ENCODE measurements at regions not wholly inside any gene's neighbourhood (a gene's known extent, or its start where the extent isn't known, plus 50 kb on each side); places are given as distances from the start of the nearest gene placed in this dataset.

GRCh38 chr20:20969701-20970280 is 136.4 kb downstream of the LINC00237 start:
- Histone ChIP-seq H3K27ac (no peak overlapping the region), H3K4me3 (no peak overlapping the region), H3K4me1 (no peaks in the 10 kb centered on the region), H3K4me2 (no peak overlapping the region), H3K9me3 (no peaks in the 10 kb centered on the region)
- ATAC-seq (no peak), DNase-seq (ENCODE audit: low read depth in 1 of 2, low spot score in 1 of 2) (no peak), FAIRE-seq (peak; percentile 18)
- WGBS (ENCODE audit: missing lambda C conversion rate) = 25% methylated on average over 13 of the region's 13 CpGs
- CTCF ChIA-PET = no interaction called here
- POLR2A ChIA-PET = no interaction called here
- TF ChIP-seq CEBPB (IDR thresholded peaks at IDR 0.05) = no peak
- TF ChIP-seq PHF8 (IDR thresholded peaks at IDR 0.05; ENCODE audit: borderline replicate concordance, low read depth) = no peak
- TF ChIP-seq JUN (IDR thresholded peaks at IDR 0.05) = no peak
- TF ChIP-seq RNF2 (IDR thresholded peaks at IDR 0.05; ENCODE audit: borderline replicate concordance, low read depth) = no peak
- TF ChIP-seq JUNB (IDR thresholded peaks at IDR 0.05) = no peak
- no peak for TF ChIP-seq ZFP36 (IDR thresholded peaks at IDR 0.05; ENCODE audit: borderline replicate concordance, partially characterized antibody)
- TF ChIP-seq KDM5A (IDR thresholded peaks at IDR 0.05) = no peak
- TF ChIP-seq MAX (IDR thresholded peaks at IDR 0.05) = no peak
- no peak for TF ChIP-seq HOXB5 (CRISPR knock-in tag; IDR thresholded peaks at IDR 0.05)
- no peak for TF ChIP-seq CTCF (IDR thresholded peaks at IDR 0.05)
- no peak for TF ChIP-seq HEYL (CRISPR knock-in tag; IDR thresholded peaks at IDR 0.05)
- TF ChIP-seq HMGXB4 (CRISPR knock-in tag; IDR thresholded peaks at IDR 0.05; ENCODE audit: borderline replicate concordance) = no peak
- no peak for TF ChIP-seq POLR2AphosphoS2 (conservative IDR thresholded peaks at IDR 0.05; ENCODE audit: low read length)
- TF ChIP-seq BHLHE40 (IDR thresholded peaks at IDR 0.05; ENCODE audit: low read depth, low read length) = no peak
- TF ChIP-seq CHD2 (IDR thresholded peaks at IDR 0.05; ENCODE audit: low read length, partially characterized antibody) = no peak
- TF ChIP-seq ELK1 (IDR thresholded peaks at IDR 0.05; ENCODE audit: low read depth, low read length) = no peak

- Histone ChIP-seq H3K27ac (no peak overlapping the region), H3K9me3 (no peaks in the 10 kb centered on the region), H3K4me1 (no peaks in the 10 kb centered on the region), H3K4me2 (no peak overlapping the region), H3K4me3 (no peak overlapping the region)
- 51% methylated on average over 10 of the region's 10 CpGs for WGBS (ENCODE audit: missing lambda C conversion rate)
- CTCF ChIA-PET = interaction anchor here (2.1 kb wide), 1 partner anchor 17 kb away, joined by 5 read pairs; no protein-coding TSS in a partner anchor
- FAIRE-seq = no peak
- DNase-seq (ENCODE audit: low read depth in 1 of 2, low spot score in 1 of 2) = no peak
- ATAC-seq = no peak
- POLR2A ChIA-PET = no interaction called here
- no peak for TF ChIP-seq CHD4 (IDR thresholded peaks at IDR 0.05; ENCODE audit: borderline replicate concordance)
- no peak for TF ChIP-seq NPAS2 (CRISPR knock-in tag; IDR thresholded peaks at IDR 0.05; ENCODE audit: borderline replicate concordance)
- no peak for TF ChIP-seq RCOR1 (IDR thresholded peaks at IDR 0.05; ENCODE audit: low read depth, low read length)
- TF ChIP-seq EHF (CRISPR knock-in tag; IDR thresholded peaks at IDR 0.05) = no peak
- TF ChIP-seq EP300 (IDR thresholded peaks at IDR 0.05) = no peak
- no peak for TF ChIP-seq PHF8 (IDR thresholded peaks at IDR 0.05; ENCODE audit: borderline replicate concordance, low read depth)
- no peak for TF ChIP-seq ZFP36 (IDR thresholded peaks at IDR 0.05; ENCODE audit: borderline replicate concordance, partially characterized antibody)
- no peak for TF ChIP-seq SREBF2 (IDR thresholded peaks at IDR 0.05)
- no peak for TF ChIP-seq MYC (IDR thresholded peaks at IDR 0.05; ENCODE audit: borderline replicate concordance, low read length)
- no peak for TF ChIP-seq NR3C1 (IDR thresholded peaks at IDR 0.05)
- TF ChIP-seq HDAC2 (IDR thresholded peaks at IDR 0.05) = no peak
- TF ChIP-seq MAZ (IDR thresholded peaks at IDR 0.05; ENCODE audit: borderline replicate concordance, low read depth, low read length) = no peak
- TF ChIP-seq ELK1 (IDR thresholded peaks at IDR 0.05; ENCODE audit: low read depth, low read length) = no peak
- no peak for TF ChIP-seq HOXA7 (CRISPR knock-in tag; IDR thresholded peaks at IDR 0.05)
- no peak for TF ChIP-seq FOSL2 (IDR thresholded peaks at IDR 0.05)
- TF ChIP-seq FOSL2 (CRISPR knock-in tag; IDR thresholded peaks at IDR 0.05) = no peak
- TF ChIP-seq GATA3 (IDR thresholded peaks at IDR 0.05; ENCODE audit: borderline replicate concordance) = no peak
- TF ChIP-seq E2F6 (IDR thresholded peaks at IDR 0.05; ENCODE audit: borderline replicate concordance, low read depth) = no peak
Observed at GRCh38 chr20:20967564-20968184, 138.5 kb downstream of the LINC00237 start.
